ENCODE measurements at regions not wholly inside any gene's neighbourhood (a gene's known extent, or its start where the extent isn't known, plus 50 kb on each side); places are given as distances from the start of the nearest gene placed in this dataset.

DNA sequence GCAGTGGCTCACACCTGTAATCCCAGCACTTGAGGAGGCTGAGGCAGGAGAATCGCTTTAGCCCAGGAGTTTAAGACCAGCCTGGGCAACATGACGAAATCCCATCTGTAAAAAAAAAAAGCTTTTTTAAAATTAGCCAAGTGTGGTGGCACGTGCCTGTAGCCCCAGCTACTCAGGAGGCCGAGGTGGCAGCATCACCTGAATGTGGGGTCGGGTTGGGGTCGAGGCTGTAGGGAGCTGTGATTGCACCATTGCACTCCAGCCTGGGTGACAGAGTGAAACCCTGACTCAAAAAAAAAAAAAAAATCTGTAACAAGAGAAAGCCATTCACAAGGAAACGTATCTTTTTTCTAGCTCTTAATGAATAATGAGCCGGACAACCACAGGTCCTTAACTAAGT lies 74.7 kb upstream of the DLG1 start:
- DNase-seq, result no peak
- no peak overlapping the region for H3K4me2 ChIP-seq (ENCODE audit: insufficient read depth, low read length)

DNA sequence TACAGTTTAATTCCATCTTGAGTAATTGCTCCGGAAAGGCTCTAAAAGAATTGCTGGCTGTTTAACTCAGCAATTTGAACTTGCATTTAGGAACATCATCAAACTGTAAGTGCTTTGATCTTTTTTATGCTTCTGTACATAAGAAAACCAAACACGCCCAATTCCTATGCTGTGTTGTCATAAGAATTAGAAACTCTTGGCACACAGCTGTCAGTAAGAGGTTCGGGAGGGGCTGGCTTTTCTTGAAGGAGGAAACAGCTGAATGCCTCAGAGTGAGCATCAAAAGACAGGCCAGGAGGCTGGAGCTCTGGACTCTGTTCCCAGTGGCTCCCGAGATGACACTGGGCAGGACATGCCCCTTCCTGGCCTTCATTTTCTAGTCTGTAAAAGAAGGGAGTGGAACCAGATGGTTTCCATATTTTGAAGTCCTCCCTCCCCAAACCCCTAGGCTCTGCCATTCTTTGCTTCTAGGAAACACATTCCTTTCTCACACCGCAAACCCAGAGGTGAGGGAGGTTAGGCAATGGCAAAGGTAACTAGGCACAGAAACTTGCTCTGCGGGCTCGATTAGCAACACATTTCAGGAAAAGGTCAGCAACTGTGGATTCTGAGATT lies 73.7 kb upstream of the DLG1 start:
- peaks cover 34% of the 10 kb centered on the region for H3K27me3 ChIP-seq (ENCODE audit: insufficient read depth, low read length, poor library complexity)
- no peak overlapping the region for H3K9ac ChIP-seq (ENCODE audit: low read depth, low read length)
- no peak for ATAC-seq (ENCODE audit: insufficient read depth, low read depth)
- no peak overlapping the region for H2AFZ ChIP-seq (ENCODE audit: low read depth, low read length)
- no peak overlapping the region for H3K4me2 ChIP-seq (ENCODE audit: insufficient read depth, low read length)
- no peaks in the 10 kb centered on the region for H3K9me3 ChIP-seq (ENCODE audit: insufficient read depth, low read length, severe bottlenecking)
- DNase-seq, result no peak
- H3K79me2 ChIP-seq (ENCODE audit: insufficient read depth, low read length), result no peaks in the 10 kb centered on the region
- TF ChIP-seq EZH2 (IDR thresholded peaks at IDR 0.05; ENCODE audit: borderline replicate concordance, low read depth, low read length, severe bottlenecking), result no peak
- TF ChIP-seq, protein P1, sequence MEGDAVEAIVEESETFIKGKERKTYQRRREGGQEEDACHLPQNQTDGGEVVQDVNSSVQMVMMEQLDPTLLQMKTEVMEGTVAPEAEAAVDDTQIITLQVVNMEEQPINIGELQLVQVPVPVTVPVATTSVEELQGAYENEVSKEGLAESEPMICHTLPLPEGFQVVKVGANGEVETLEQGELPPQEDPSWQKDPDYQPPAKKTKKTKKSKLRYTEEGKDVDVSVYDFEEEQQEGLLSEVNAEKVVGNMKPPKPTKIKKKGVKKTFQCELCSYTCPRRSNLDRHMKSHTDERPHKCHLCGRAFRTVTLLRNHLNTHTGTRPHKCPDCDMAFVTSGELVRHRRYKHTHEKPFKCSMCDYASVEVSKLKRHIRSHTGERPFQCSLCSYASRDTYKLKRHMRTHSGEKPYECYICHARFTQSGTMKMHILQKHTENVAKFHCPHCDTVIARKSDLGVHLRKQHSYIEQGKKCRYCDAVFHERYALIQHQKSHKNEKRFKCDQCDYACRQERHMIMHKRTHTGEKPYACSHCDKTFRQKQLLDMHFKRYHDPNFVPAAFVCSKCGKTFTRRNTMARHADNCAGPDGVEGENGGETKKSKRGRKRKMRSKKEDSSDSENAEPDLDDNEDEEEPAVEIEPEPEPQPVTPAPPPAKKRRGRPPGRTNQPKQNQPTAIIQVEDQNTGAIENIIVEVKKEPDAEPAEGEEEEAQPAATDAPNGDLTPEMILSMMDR (IDR thresholded peaks at IDR 0.05; ENCODE audit: borderline replicate concordance, extremely low read depth, low read length, poor library complexity, severe bottlenecking), result no peak
- no peaks in the 10 kb centered on the region for H3K36me3 ChIP-seq (ENCODE audit: insufficient read depth, low read length)
- H3K4me1 ChIP-seq (ENCODE audit: insufficient read depth, low read length), result no peaks in the 10 kb centered on the region
- H4K20me1 ChIP-seq (ENCODE audit: insufficient read depth, low read length), result no peaks in the 10 kb centered on the region; the same call in 1 of the 2 replicates
- H3K4me3 ChIP-seq (ENCODE audit: low read depth in 1 of 2, low read length in 2 of 2), result no peak overlapping the region
- H3K27ac ChIP-seq (ENCODE audit: low read length), result no peak overlapping the region

More for the DNA sequence above, 74.7 kb upstream of the DLG1 start:
- Histone ChIP-seq H2AFZ (ENCODE audit: low read depth, low read length) (no peak overlapping the region), H3K79me2 (ENCODE audit: insufficient read depth, low read length) (no peaks in the 10 kb centered on the region), H3K27ac (ENCODE audit: low read length) (no peak overlapping the region), H3K9me3 (ENCODE audit: insufficient read depth, low read length, severe bottlenecking) (no peaks in the 10 kb centered on the region), H3K9ac (ENCODE audit: low read depth, low read length) (no peak overlapping the region), H3K4me3 (ENCODE audit: low read depth in 1 of 2, low read length in 2 of 2) (no peak overlapping the region), H4K20me1 (ENCODE audit: insufficient read depth, low read length) (no peaks in the 10 kb centered on the region; the same call in 1 of the 2 replicates), H3K4me1 (ENCODE audit: insufficient read depth, low read length) (no peaks in the 10 kb centered on the region), H3K36me3 (ENCODE audit: insufficient read depth, low read length) (no peaks in the 10 kb centered on the region), H3K27me3 (ENCODE audit: insufficient read depth, low read length, poor library complexity) (peaks cover 34% of the 10 kb centered on the region)
- ATAC-seq (ENCODE audit: insufficient read depth, low read depth), result no peak
- TF ChIP-seq, protein P1 (IDR thresholded peaks at IDR 0.05; ENCODE audit: borderline replicate concordance, extremely low read depth, low read length, poor library complexity, severe bottlenecking), result no peak
- TF ChIP-seq EZH2 (IDR thresholded peaks at IDR 0.05; ENCODE audit: borderline replicate concordance, low read depth, low read length, severe bottlenecking), result no peak

DNA sequence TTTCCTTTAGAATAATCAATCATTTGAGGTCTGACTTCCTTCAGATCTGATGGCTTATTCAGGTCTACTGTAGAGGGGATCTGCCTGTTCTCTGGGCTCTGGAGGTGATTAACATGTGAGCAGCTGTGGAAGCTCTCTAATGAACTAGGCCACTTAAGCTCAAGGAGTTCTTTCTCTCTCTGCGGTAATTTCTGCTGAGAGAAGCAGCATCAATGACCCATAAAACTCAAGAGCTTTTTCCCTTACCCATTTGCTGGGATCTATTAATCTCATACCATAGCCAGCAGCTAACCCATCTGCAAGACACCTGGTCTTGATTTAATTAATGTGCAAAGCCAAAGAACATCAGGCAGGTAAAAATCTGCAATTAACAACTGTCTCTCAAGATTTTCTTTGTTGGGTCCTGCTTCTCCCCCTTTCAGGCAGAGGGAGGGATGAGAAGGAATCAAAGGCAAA lies 73.2 kb upstream of the DLG1 start:
- H3K27ac ChIP-seq (ENCODE audit: low read length), result no peak overlapping the region

More for the DNA sequence above, 73.2 kb upstream of the DLG1 start:
- ATAC-seq (ENCODE audit: insufficient read depth, low read depth) (no peak), DNase-seq (no peak)
- H3K9ac ChIP-seq (ENCODE audit: low read depth, low read length), result no peak overlapping the region
- no peak overlapping the region for H3K4me2 ChIP-seq (ENCODE audit: insufficient read depth, low read length)
- H4K20me1 ChIP-seq (ENCODE audit: insufficient read depth, low read length), result no peaks in the 10 kb centered on the region; the same call in 1 of the 2 replicates
- H3K27me3 ChIP-seq (ENCODE audit: insufficient read depth, low read length, poor library complexity), result peaks cover 34% of the 10 kb centered on the region
- no peaks in the 10 kb centered on the region for H3K79me2 ChIP-seq (ENCODE audit: insufficient read depth, low read length)
- TF ChIP-seq EZH2 (IDR thresholded peaks at IDR 0.05; ENCODE audit: borderline replicate concordance, low read depth, low read length, severe bottlenecking), result no peak
- TF ChIP-seq, protein P1 (IDR thresholded peaks at IDR 0.05; ENCODE audit: borderline replicate concordance, extremely low read depth, low read length, poor library complexity, severe bottlenecking), result no peak
- H2AFZ ChIP-seq (ENCODE audit: low read depth, low read length), result no peak overlapping the region
- no peaks in the 10 kb centered on the region for H3K36me3 ChIP-seq (ENCODE audit: insufficient read depth, low read length)
- no peak overlapping the region for H3K4me3 ChIP-seq (ENCODE audit: low read depth in 1 of 2, low read length in 2 of 2)
- no peaks in the 10 kb centered on the region for H3K9me3 ChIP-seq (ENCODE audit: insufficient read depth, low read length, severe bottlenecking)
- H3K4me1 ChIP-seq (ENCODE audit: insufficient read depth, low read length), result no peaks in the 10 kb centered on the region

All from DND-41 (cell line).